ENCODE measurements at regions not wholly inside any gene's neighbourhood (a gene's known extent, or its start where the extent isn't known, plus 50 kb on each side); places are given as distances from the start of the nearest gene placed in this dataset.

- TF ChIP-seq CTCF (IDR thresholded peaks at IDR 0.05) (no peak), EP300 (IDR thresholded peaks at IDR 0.05) (no peak), POLR2A (IDR thresholded peaks at IDR 0.05) (no peak), POLR2AphosphoS5 (IDR thresholded peaks at IDR 0.05) (no peak)
- no peak for DNase-seq (ENCODE audit: low spot score in 2 of 2)
- 82% methylated on average over 5 of the region's 5 CpGs for WGBS
- H3K4me3 ChIP-seq: no peak overlapping the region
- H3K36me3 ChIP-seq: no peaks in the 10 kb centered on the region
- H3K27ac ChIP-seq: no peak overlapping the region
- H3K9me3 ChIP-seq: no peaks in the 10 kb centered on the region
- H3K4me1 ChIP-seq: no peaks in the 10 kb centered on the region
- no peaks in the 10 kb centered on the region for H3K27me3 ChIP-seq
Observed at GRCh38 chr4:17352357-17352756, 159.5 kb downstream of the QDPR start.

GRCh38 chr4:17347445-17347844 lies 164.4 kb downstream of the QDPR start:
- no peak overlapping the region for H3K4me3 ChIP-seq
- no peak for TF ChIP-seq POLR2AphosphoS5 (IDR thresholded peaks at IDR 0.05)
- peak in 1 of 2 donors; percentile 21 for TF ChIP-seq CTCF (IDR thresholded peaks at IDR 0.05)
- no peak for DNase-seq (ENCODE audit: low spot score in 2 of 2)

GRCh38 chr4:17339376-17339775 lies 172.5 kb downstream of the QDPR start:
- Histone ChIP-seq H3K27me3 (no peaks in the 10 kb centered on the region), H3K9me3 (no peaks in the 10 kb centered on the region), H3K4me3 (no peak overlapping the region), H3K4me1 (no peaks in the 10 kb centered on the region), H3K36me3 (no peaks in the 10 kb centered on the region), H3K27ac (no peak overlapping the region)
- no peak for DNase-seq (ENCODE audit: low spot score in 2 of 2)
- WGBS: 68% methylated on average over 2 of the region's 2 CpGs
- TF ChIP-seq POLR2A (IDR thresholded peaks at IDR 0.05) (no peak), POLR2AphosphoS5 (IDR thresholded peaks at IDR 0.05) (no peak), EP300 (IDR thresholded peaks at IDR 0.05) (no peak), CTCF (IDR thresholded peaks at IDR 0.05) (no peak)

More at GRCh38 chr4:17347445-17347844, 164.4 kb downstream of the QDPR start:
- Histone ChIP-seq H3K27me3 (no peaks in the 10 kb centered on the region), H3K36me3 (no peaks in the 10 kb centered on the region), H3K27ac (no peak overlapping the region), H3K9me3 (no peaks in the 10 kb centered on the region), H3K4me1 (no peaks in the 10 kb centered on the region)
- 68% methylated on average over 2 of the region's 2 CpGs for WGBS

GRCh38 chr4:17336986-17337385 lies 174.9 kb downstream of the QDPR start:
- Histone ChIP-seq H3K9me3 (no peaks in the 10 kb centered on the region), H3K4me3 (no peak overlapping the region), H3K27me3 (no peaks in the 10 kb centered on the region), H3K4me1 (no peaks in the 10 kb centered on the region), H3K27ac (no peak overlapping the region), H3K36me3 (no peaks in the 10 kb centered on the region)
- no peak for DNase-seq (ENCODE audit: low spot score in 2 of 2)
- WGBS: 71% methylated on average over 1 of the region's 1 CpG
- TF ChIP-seq CTCF (IDR thresholded peaks at IDR 0.05): no peak
- TF ChIP-seq POLR2A (IDR thresholded peaks at IDR 0.05): no peak
- TF ChIP-seq POLR2AphosphoS5 (IDR thresholded peaks at IDR 0.05): no peak
- no peak for TF ChIP-seq EP300 (IDR thresholded peaks at IDR 0.05)

- no peaks in the 10 kb centered on the region for H3K9me3 ChIP-seq
- peak in 1 of 2 donors; percentile 66 for DNase-seq (ENCODE audit: low spot score in 2 of 2)
- 61% methylated on average over 10 of the region's 10 CpGs for WGBS
- no peak overlapping the region for H3K27ac ChIP-seq
- H3K4me3 ChIP-seq: no peak overlapping the region
- H3K27me3 ChIP-seq: no peaks in the 10 kb centered on the region
- H3K36me3 ChIP-seq: no peaks in the 10 kb centered on the region
- no peak for TF ChIP-seq POLR2A (IDR thresholded peaks at IDR 0.05)
- no peak for TF ChIP-seq POLR2AphosphoS5 (IDR thresholded peaks at IDR 0.05)
- TF ChIP-seq CTCF (IDR thresholded peaks at IDR 0.05): no peak
- no peak for TF ChIP-seq EP300 (IDR thresholded peaks at IDR 0.05)
- H3K4me1 ChIP-seq: no peaks in the 10 kb centered on the region
Observed at GRCh38 chr4:17336524-17336961, 175.3 kb downstream of the QDPR start.

Measured in suprapubic skin (tissue), 4 donors.